RWPE1 (cell line): ENCODE measurements at regions not wholly inside any gene's neighbourhood (a gene's known extent, or its start where the extent isn't known, plus 50 kb on each side); places are given as distances from the start of the nearest gene placed in this dataset.

ENCODE experiments used
- CTCF ChIA-PET: fragments of 350-600 bp; sonication (Branson Sonifier 250); formaldehyde crosslinking; extraction: SDS; loops from one replicate; lab custom pipeline; 2021; lab: Yijun Ruan, JAX
- POLR2A ChIA-PET: fragments of 400-600 bp; formaldehyde crosslinking; extraction: SDS; loops from one replicate; lab custom pipeline; 2020; ENCODE audit warnings: antibody characterized with exemption; ENCODE audit not compliant: low non-redundant PET; lab: Yijun Ruan, JAX
- DNase-seq: peaks from one replicate; pipeline ENCODE4 v3.0.0; 2012; ENCODE audit warnings: low spot score
- H3K27ac ChIP-seq: fragments of 450-650 bp; 2 replicates; pipeline ENCODE4 v1.5.1; 2017
- CTCF ChIP-seq: fragments of 450-650 bp; conservative IDR thresholded peaks from 2 replicates; pipeline ENCODE4 v1.5.1; 2017; ENCODE audit warnings: low read depth, mild to moderate bottlenecking

GRCh38 chr4:140309124-140309870 lies 64.1 kb upstream of the SCOC start:
- peak overlapping the region; percentile 91 for H3K27ac ChIP-seq
- ChIA-PET CTCF (interaction anchor here (1.6 kb wide), 1 partner anchor 40 kb away, joined by 3 read pairs; no protein-coding TSS in a partner anchor), POLR2A (no interaction called here)
- no peak for TF ChIP-seq CTCF
- DNase-seq, result no peak

GRCh38 chr4:140308366-140309123 lies 64.9 kb upstream of the SCOC start:
- no peak for TF ChIP-seq CTCF
- ChIA-PET CTCF (interaction anchor here (1.6 kb wide), 1 partner anchor 40 kb away, joined by 3 read pairs; no protein-coding TSS in a partner anchor), POLR2A (interaction anchor here (0.6 kb wide), 1 partner anchor 410 kb away, joined by 3 read pairs; no protein-coding TSS in a partner anchor)
- peak; percentile 87 for DNase-seq
- H3K27ac ChIP-seq, result peak overlapping the region; percentile 91

DNA sequence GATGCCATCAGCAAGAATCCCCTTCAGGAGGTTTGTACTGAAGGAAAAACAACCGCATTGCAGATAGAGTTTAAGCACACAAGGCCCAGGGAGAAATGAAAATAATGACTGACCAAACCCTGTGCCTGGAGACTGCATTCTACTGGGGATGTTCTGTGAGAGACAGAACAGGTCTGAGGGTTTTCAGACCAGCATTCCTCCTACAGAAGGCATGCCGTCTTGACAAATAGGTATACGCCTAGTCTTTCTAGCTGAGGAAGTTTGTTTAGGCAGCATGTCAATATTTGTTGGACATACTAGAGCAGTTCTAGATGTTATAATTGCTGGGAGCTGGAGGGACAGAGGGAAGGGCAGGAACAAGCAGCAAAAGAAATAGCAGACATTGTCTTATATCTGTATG lies 68.4 kb upstream of the SCOC start:
- ChIA-PET POLR2A (no interaction called here), CTCF (interaction anchor here (1.0 kb wide), 1 partner anchor 22 kb away, joined by 3 read pairs; no protein-coding TSS in a partner anchor)
- DNase-seq, result no peak
- no peak overlapping the region for H3K27ac ChIP-seq
- no peak for TF ChIP-seq CTCF

DNA sequence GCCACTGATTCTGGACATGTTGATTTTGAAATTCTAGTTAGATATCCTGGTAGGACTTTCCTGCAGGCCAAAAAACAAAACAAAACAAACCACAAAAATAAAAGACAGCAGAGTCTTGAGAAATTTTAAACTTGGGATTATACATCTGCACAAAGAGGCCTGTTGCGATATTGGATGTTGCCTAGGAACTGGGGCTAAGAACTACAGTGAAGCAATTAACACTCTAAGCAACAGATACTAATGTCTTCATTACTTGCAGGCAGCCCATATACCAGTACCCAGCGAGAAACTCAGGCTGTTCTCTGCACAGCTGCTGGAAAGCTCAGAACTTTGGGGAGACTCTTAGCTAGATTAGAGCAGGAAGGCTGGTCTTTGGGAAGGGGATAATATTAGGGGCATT lies 69.1 kb upstream of the SCOC start:
- ChIA-PET CTCF (no interaction called here), POLR2A (no interaction called here)
- H3K27ac ChIP-seq, result no peak overlapping the region
- DNase-seq, result no peak
- no peak for TF ChIP-seq CTCF

DNA sequence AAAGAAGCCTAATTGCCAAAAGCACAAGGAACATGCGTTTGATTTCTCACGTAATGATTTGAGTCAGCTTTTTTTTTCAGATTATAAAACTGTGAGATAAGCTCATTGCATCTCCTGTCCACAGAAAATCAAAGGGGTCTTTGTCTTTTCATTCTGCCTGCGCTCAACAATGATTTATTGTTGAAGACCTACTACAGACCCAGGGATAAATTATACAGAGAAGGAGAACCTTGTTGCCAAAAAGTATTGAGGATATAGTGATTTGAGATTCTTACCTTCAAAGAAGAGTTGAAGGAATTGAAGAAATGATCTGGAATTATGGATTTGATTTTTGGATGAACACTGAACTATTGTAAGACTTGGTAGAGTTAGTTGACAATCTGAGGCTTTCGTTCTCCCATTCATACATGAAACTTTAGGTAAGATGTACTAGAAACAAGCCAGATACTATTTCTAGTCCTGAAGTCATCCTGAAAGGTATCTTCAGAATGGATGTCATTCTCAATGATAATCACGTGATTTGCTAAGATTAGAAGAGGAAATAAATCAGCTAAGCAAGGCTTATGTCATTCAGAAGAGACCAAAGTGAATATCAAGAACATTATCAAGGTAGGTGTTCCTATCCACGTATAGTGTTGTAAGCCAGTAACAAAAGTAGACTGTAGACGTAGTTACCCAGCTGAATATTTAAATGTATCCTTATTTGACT lies 71.1 kb upstream of the SCOC start:
- POLR2A ChIA-PET, result no interaction called here

More for the DNA sequence above, 71.1 kb upstream of the SCOC start:
- DNase-seq, result no peak
- no peak for TF ChIP-seq CTCF
- H3K27ac ChIP-seq, result no peak overlapping the region
- CTCF ChIA-PET, result interaction anchor here (0.5 to 0.6 kb wide), 2 partner anchors 257 to 424 kb away, joined by 3 read pairs; no protein-coding TSS in a partner anchor
